ENCODE measurements at regions not wholly inside any gene's neighbourhood (a gene's known extent, or its start where the extent isn't known, plus 50 kb on each side); places are given as distances from the start of the nearest gene placed in this dataset.

- DNase-seq (ENCODE audit: low spot score), result no peak
Observed at GRCh38 chr9:79985772-79986171, 414.0 kb downstream of the TLE4 start.

DNA sequence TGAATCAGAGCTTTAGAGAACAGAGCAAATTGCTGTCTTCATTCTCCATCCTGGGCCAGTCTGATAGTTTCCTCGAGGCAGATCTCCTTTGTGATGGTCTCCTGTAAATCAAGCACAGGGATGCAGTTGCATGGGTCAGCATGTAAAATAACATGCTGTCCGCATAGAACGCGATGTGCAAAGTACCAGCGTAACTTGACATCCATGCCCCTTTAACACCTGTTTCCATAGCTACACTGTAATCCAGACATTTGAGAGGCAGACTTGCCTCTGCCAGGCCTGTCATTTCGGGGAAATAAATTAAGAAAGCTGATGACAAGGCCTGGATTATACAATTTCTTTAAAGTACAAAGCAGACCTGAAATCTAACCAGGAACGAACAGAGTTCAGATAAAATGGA, 413.5 kb downstream of the TLE4 start:
- DNase-seq (ENCODE audit: low spot score), result no peak

GRCh38 chr9:79984429-79985067, 412.8 kb downstream of the TLE4 start:
- no peak for DNase-seq (ENCODE audit: low spot score)

DNA sequence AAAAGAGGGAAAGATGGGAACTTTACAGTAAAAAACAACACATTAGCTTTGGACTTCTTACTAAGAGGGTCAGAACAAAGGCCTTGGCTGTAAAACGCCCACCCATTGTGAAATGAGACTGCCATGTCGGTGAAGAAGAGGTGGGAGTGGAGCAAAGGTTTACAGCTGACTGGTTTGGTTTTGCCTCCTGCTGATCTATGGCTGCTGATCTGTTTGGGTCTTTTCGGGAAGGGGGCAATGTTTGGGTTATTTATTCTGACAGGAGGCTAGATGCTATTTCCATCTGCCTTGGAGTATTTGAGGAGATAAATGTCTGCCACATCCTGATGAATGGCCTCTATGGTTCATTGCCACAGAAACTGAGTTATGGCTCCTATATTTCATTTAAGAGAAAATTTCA, 408.7 kb downstream of the TLE4 start:
- no peak for DNase-seq (ENCODE audit: low spot score)

DNA sequence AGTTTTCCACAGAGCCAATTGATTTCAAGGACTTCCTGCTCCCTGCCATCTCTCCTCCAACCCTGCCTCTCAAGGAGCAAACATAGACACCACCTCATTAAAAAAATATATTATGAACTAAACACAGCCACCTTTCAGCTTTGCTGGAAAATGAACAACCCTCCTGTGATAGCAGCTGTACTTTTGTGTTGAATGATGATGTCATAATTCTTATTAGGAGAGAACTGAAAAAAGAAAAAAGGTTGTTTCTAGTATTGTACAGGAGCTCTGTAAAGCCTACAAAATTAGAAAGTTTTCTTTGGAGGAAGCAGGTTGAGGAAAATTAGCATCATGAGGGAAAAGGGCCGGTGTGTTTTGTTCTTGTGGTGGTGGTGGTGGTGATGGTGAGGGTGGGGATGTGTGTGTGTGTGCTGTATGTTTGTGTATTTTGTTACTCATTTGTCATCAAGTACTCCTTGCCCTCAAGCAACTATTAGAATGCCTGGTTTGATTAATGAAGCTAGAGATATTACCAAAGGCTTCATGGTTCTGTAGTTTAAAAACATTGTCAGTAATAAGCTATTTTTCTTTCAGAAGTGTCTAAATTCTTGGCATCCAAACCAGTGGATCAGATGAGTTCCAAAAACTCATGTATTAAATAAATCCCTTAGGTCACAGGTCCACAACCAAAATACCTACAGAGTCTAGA, 405.9 kb downstream of the TLE4 start:
- no peak for DNase-seq (ENCODE audit: low spot score)

- DNase-seq (ENCODE audit: low spot score), result no peak
Observed at GRCh38 chr9:79977074-79977435, 405.3 kb downstream of the TLE4 start.

- no peak for DNase-seq (ENCODE audit: low spot score)
Observed at GRCh38 chr9:79976257-79977073, 404.7 kb downstream of the TLE4 start.

- peak; percentile 66 for DNase-seq (ENCODE audit: low spot score)
Observed at GRCh38 chr9:79975621-79976256, 404.0 kb downstream of the TLE4 start.

- no peak for DNase-seq (ENCODE audit: low spot score)
Observed at GRCh38 chr9:79974806-79975422, 403.1 kb downstream of the TLE4 start.

DNA sequence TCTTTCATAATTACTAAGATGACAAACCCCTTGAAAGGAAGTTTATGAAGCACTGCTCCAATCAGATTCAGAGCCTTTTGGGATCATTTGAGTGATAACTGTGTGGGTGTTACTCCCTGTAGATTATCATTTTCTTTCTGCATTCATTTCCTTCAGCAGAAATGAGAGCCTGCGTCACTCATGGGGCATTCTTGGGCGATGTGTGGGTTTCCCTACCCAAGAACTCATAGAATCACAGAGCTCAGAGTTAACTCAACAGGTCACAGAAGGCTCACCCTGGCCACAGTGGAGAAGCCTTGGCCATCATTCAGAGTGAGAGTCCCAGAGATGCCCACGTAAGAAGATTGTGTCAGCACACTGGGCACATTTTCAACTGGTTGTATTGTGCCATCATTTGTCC, 401.9 kb downstream of the TLE4 start:
- DNase-seq (ENCODE audit: low spot score), result no peak

GRCh38 chr9:79970146-79970425, 398.3 kb downstream of the TLE4 start:
- DNase-seq (ENCODE audit: low spot score), result no peak

DNA sequence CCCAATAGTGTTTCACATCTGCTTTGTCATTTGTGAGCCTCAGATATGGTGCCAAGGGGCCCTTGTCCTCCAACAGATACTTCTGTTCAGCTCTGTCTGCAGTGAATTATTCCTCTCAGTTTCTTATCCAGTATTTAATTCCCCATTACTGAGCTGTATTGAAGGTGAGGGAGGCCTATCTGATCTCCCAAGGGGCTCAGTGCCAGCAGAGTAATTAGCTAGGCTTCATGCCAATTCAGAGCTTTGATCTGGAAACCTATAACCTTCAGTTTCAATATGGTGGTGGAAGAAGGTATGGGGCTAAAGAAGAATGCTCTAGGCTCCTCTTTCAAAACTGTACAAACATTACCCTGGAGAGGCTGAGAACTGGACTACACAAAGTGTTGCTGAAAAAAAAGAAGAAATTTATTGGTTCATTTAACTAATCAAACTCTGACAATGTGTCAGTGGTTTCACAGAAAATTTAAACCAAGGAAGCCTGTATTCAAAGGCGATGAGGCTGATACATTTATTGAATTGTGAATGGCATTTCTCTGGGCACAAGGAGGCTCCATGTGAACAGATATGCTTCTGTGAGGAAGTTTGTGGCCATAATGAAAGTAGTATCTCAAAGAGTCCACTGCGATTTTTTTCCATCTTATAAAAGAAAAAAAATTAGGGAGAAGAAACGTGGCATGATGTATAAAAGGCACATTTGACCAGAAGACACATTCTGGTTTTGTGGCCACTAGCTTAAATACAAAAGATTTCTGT, 397.8 kb downstream of the TLE4 start:
- DNase-seq (ENCODE audit: low spot score), result peak; percentile 80

DNA sequence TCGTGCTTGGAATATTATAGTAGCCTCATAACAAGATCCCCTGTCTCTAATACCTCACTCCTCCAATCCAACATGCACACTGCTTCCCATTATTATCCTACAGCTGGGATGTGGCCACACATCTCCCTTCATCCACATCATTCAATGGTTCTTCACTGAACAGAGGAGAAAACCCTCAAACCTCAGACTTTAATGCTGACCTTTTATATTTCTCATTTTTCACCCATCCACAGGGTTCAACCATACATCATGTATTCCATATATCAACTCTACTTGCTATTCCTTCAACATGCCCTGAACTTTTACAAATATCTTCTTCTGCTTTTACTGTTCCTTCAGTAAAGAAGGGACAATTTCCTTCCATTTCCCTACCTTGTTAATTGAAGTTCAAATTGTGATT, 396.8 kb downstream of the TLE4 start:
- DNase-seq (ENCODE audit: low spot score), result no peak

DNA sequence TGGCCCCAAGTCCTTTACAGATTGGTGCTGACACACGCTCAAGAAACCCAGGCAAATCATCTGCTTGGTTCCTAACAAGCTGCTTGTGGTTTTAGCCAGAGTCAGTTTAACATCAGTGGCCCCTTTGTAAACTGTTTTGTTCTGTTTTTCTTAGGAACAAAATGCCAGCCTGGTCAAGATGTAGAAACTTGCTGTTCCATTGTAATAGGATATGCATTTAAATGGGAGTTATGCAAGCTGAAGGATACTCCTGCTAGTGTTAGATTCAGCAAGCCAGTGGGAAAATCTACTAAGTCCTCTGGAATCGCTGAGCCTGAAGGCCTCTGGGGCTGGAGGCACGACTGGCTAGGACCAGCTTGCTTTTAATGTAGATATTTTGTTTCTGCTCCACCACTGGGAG, 391.1 kb downstream of the TLE4 start:
- no peak for DNase-seq (ENCODE audit: low spot score)

DNA sequence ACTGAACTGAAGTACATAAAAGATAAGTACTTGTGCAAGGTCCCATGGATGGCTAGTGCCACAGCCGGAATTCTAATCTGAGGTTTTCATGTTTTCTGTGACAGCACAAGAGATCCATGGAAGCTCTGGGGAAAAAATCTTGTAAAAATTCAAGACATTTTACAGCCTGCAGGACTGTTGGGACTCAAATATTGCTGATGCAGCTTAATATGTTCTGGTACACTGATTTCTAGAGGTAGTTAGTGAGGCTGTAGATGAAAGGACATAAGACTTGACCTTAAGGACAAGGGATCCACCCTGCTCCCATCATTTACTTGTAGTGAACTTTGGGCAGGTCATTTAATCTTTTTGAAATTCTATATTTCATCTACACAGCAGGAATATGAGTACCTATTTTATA, 390.4 kb downstream of the TLE4 start:
- DNase-seq (ENCODE audit: low spot score), result no peak

GRCh38 chr9:79955300-79955699, 383.5 kb downstream of the TLE4 start:
- no peak for DNase-seq (ENCODE audit: low spot score)

DNA sequence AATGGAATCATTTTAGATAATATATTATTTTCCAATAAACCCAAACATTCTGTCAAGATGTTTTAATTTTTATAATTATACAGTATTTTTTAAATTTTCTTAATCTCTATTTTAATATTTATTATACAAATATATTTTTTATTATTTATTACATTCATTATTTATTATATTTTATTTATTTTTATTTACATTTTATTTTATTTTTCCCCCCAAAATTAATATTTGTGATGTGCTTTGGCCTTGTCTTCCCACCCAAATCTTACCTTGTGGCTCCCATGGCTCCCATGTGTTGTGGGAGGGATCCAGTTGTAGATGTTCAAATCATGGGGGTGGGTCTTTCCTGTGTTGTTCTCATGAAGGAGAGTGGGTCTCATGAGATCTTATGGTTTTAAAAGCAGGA, 382.1 kb downstream of the TLE4 start:
- no peak for DNase-seq (ENCODE audit: low spot score)

DNA sequence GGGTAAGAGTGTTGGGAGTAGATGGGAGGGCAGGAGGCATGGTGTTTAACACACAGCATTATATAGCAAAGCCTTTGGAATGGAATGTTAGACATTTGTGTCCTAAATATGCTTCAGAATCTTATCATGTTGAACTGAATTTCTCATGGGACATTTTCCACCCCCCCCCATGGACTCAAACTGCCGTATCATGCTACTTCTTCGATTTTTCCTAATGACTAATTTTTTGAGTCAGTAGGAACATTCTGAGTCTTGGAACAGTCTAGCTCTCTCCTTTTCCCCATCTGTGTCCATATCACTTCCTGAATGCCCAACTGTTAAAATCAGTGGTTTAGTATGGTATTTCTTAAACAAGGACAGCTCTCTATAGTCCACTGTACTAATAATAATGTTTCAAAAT, 380.6 kb downstream of the TLE4 start:
- DNase-seq (ENCODE audit: low spot score), result no peak

GRCh38 chr9:79946712-79947111, 374.9 kb downstream of the TLE4 start:
- DNase-seq (ENCODE audit: low spot score), result peak; percentile 33

GRCh38 chr9:79945495-79945894, 373.7 kb downstream of the TLE4 start:
- no peak for DNase-seq (ENCODE audit: low spot score)

- peak; percentile 15 for DNase-seq (ENCODE audit: low spot score)
Observed at GRCh38 chr9:79945016-79945415, 373.3 kb downstream of the TLE4 start.

GRCh38 chr9:79940919-79941318, 369.2 kb downstream of the TLE4 start:
- no peak for DNase-seq (ENCODE audit: low spot score)

Data from pons (tissue), 1 donor.